Activated CD4-positive, alpha-beta T cell treated with anti-CD3 and anti-CD28 coated beads, Interleukin-2, Interleukin-4, amounts not matched to agents 100 ng/mL and 50 ng/mL, durations not matched to agents 16 hours and 8 hours (primary cell): ENCODE measurements at regions not wholly inside any gene's neighbourhood (a gene's known extent, or its start where the extent isn't known, plus 50 kb on each side); places are given as distances from the start of the nearest gene placed in this dataset.
"Not testable (repeated sequence)": the region's sequence is repeated elsewhere in the genome, so short reads cannot be mapped to it uniquely, and the experiment has no call there.

Experiments
- DNase-seq: peaks from one replicate; pipeline ENCODE4 v3.0.0-alpha.2; 2020; ENCODE audit warnings: low spot score

DNA sequence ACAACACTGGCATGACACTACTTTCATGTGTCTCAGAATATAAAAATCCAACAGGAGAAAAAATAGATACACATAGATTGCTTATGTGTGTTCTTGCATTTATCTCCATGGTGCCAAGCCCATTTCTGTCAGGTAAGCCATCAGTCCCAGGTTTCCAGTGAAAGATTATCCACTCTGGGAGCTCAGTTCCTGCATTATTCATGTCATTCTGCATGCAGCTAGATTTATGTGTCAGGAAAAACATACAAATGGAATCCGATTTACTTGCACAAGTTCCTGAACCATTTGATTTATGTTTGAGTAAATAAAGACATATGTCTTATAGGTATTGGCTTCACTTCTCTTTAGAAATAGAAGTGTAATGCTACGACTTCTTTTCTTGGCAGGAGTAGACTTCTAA lies 569.7 kb downstream of the KCNJ2 start:
- DNase-seq = no peak

DNA sequence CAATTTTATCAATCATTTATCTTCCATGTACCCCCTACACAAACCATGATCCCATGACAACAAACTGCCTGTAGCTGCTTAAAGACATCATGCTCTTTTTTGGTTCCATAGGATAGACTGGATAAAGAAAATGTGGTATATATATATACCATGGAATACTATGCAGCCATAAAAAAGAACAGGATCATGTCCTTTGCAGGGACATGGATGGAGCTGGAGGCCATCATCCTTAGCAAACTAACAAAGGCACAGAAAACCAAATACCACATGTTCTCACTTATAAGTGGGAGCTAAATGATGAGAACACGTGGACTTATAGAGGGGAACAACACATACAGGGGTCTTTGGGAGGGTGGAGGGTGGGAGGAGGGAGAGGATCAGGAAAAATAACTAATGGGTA lies 577.2 kb downstream of the KCNJ2 start:
- not testable (repeated sequence) for DNase-seq

DNA sequence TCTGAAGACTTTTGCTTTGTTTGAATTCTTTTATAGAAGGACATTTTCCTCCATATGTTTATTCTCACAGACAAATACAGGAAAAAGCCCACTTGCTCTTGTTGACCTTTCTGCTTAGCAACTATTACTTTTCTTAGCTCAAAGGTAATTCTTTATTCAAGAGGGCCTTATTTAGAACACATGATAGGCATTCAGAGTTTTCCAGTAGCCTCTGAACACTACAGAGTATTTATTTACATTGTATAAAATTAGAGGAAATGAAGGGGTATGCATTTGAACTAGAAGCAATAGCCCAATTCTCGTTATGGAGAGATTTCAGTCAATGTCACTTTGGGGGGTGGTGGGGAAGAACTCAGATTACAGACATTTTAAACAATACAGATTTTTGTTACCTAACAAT lies 581.7 kb downstream of the KCNJ2 start:
- DNase-seq = no peak

DNA sequence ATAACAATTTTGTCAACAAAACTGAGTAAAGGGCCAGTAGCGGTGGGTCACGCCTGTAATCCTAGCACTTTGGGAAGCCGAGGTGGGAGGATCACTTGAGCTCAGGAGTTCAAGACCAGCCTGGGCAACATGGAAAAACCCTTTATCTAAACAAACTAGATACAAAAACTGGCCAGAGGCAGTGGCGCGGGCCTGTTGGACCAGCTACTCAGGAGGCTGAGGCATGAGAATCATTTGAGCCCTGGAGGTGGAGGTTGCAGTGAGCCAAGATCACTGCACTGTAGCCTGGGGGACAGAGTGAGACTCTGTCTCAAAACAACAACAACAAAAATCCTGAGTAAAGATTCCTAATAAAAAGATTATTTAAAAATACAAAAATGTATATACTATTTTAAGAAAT lies 583.1 kb downstream of the KCNJ2 start:
- not testable (repeated sequence) for DNase-seq

DNA sequence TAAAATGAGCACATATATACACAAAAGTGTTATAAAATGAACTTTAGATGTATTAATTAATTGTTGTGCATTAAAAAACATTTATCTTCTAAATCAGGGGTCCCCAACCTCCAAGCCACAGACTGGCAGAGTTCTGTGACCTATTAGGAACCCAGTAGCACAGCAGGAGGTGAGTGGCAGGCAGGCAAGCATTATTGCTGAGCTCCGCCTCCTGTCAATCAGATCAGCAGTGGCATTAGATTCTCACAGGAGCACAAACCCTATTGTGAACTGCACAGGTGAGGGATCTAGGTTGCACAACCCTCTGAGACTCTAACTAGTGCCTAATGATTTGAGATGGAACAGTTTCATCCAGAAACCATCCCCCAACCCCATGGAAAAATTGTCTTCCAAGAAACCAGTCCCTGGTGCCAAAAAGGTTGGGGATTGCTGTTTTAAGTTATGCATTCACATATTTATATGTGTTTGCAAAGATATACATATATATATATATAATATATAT lies 583.7 kb downstream of the KCNJ2 start:
- DNase-seq = no peak

DNA sequence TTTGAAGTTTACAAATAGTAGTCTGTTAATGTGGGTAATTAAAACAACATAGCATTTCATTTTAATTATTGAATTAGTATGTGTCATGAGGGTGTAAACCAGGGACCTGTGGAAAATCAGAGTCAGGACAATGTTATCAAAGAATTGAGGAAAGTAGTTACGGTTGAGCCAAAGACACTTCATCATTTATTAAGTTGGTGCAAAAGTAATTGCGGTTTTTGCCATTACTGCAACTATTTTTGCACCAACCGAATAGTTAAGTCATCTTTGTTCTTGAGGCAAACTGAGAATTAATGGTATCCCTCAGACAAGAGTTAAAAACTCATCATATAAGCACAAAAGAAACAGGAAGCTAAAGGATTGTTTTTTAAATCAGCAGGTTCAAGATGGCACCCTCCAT lies 593.7 kb downstream of the KCNJ2 start:
- DNase-seq = no peak

DNA sequence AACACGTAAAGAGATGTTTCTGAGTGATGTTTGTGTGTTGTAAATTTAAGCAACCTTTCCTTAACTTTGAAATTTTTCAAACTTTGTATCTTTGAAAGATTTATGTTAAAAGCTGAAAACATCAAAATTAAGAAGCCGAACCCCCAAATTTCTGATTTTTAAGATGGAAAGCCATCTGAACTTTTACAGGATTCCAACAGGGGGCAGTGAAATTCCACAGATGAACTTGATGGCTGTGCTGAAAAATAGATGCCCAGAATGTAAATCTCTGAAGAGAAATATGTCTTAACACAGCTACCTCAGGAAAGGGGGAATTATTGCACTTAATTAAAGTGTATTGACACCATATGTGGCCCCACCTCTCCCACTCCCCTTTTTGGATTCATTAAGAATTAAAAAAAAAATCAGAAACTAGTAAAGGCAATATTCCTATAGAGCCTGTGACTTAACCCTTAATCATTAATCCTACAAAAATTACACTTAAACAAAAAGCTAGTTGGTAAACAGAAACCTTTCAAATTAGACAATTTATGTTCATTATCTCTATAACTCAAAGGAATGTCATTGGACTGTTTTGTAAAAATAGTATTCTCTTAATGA lies 597.9 kb downstream of the KCNJ2 start:
- peak; percentile 9 for DNase-seq

DNA sequence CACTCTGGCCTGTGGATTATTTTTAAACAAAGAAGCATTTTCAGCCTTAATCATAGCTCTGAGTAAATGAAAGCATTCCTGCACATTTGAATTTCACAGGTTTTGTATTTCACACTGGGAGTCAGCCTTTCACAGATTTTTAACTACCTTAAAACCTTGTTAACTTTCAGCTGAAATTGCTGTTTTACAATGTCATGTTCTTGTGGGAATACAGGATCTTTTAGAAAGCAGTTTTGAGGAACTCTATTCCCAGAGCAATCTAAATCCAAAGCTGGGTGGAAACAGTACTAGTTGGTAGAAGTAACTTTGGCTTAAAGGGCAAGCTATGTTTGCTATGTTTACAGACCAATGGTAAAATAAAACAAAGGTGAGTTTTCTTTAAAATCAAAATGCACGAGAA lies 600.6 kb downstream of the KCNJ2 start:
- DNase-seq = no peak

DNA sequence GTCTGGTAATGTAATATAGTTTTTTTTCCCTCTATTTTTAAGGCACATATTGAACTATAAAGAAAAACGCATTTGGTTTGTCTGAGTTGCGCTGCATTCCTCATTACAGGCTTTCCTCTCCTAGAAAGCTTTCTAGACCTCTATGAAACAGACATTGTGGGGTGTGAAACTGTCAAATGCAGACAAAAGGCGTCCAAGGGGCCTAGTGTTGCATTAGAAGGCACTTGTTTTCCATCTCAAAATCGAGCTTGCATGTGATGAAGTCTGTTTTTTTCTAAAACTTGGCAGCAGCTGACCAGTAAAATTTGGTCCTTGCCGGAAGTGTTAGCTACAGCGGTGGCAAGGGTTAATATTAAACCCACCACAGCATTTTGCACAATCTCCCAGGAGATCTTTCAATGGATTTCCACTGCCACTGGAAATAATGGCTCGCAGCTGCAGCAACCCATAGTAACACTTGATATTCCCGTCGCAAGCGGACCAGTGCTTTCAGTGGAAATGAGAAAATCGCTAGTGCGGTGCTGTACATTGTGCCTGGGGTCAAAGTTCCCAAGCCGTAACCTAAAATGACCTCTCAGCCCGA lies 602.6 kb downstream of the KCNJ2 start:
- DNase-seq = no peak

DNA sequence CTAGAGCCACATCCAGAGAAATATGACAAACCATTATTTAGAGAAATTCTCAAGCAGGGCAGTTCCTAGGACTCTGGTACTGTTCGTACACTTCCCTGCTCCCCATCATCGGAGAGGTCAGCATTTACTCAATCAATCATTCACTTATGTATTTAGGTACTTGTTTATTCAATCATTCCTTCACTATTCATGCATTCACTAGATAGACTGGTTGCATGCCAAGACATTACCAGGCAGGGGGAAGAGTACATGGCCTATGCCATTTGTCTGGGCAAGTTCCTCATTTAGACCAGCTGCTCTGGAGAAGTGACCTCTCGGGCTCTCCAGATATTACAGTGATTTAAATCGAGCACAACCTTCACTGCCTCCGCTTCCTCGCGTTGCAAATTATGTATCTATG lies 603.4 kb downstream of the KCNJ2 start:
- DNase-seq = no peak

DNA sequence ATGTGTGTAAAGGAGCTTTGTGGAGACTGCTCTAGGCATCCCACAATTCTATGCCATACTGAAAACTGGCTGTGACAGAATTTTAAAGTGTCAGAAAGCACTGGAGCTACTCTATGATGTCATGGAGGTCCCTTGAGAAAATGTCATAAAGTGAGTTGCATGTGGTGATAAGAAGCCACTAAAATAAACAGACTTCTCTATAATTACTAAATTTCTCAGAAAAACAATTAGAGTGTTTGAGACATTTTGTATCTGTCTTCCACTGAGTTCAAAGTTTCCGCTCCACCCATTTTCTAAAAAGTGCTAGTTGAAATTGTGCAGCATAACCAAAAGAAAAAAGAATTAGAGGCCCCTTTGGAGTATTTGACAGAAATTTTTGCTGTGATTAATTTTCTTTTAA lies 603.9 kb downstream of the KCNJ2 start:
- DNase-seq = no peak

DNA sequence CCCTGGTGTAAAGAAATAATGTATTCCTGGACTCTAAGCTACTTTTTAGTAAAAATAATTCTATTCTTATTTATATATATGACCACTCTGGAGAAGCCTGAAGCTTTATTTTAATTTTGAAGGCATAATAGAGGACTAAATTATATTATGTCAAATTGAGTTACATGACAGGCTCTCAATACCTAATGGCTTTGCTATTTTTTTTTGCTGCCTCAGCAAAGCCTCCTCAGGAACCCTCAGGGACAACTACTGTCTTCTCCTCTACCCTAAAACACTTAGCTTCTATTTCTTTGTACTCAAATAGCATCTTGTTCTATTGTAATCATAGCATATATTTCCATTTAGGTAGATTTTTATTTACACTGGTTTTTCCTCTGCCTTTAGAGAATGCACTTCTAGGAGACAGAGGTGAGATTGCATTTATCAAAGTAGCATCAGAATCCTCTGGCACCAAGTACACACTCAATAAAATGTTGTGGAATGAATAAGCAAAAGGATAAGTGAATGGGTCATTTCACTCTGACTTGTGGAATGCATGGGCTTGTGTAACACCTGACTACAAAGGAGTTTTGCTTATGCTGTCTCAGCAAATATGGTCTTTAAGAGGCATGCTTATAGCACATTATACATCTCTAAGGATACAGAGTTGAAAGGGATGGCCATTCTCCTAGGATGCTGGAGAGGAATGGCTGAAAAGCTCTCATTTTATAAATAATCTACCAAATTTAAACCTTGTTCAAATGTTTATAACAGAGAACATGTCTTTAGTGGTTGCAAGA lies 605.2 kb downstream of the KCNJ2 start:
- DNase-seq = no peak

DNA sequence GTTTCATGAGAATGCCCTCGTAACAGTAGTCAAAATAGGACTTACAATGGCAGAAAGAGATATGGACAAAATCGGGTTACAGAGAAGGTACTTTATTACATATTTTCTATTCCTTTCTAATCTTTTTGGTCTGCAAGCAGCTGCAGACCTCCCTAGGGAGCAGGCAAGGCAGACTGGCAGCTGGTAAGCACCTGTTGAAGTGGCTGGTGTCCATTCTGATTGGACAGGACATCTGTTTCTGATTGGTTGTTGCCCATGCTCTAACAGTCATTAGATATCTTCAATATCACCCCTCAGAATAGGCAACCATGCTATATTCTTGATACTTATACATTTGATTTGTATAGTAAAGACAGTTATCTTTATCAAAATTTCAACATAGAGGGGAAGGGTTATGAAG lies 606.3 kb downstream of the KCNJ2 start:
- DNase-seq = no peak

DNA sequence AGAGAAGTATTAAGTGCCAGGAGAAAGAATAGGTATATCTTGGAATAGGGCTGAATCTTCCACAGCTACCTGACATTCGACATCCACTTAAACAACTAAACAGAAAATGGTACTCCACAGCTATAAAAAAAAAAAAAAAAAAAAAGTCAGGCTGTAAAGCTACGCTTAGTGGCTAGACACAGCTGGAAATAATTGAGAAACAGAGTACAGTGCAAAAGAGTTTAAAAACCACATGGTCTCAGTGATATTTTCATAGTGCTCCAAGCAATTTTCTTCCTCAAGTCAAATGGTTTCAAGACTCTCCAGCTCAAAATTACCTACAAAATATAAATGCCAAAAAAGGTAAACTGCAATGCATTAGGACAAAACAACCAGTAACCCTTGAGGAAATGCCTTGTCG lies 607.1 kb downstream of the KCNJ2 start:
- DNase-seq = no peak

DNA sequence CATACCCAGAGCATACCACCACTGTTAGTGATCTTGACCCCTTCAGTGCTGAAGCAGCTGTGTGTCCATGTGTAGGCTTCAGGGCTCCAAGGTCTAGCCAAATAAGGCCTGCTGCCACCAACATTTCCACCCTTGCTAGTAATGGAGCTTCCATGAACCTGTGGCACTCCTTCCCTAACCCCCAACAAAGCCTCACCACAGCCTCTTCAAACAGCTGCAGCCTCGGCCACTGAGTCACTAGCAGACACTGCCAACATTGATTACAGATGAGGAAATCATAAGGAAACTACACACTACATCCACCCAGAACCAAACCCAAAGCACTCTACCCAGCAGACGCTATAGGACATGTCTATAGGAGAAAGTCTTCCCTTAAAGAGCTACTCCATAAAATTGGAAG lies 610.7 kb downstream of the KCNJ2 start:
- no peak for DNase-seq

DNA sequence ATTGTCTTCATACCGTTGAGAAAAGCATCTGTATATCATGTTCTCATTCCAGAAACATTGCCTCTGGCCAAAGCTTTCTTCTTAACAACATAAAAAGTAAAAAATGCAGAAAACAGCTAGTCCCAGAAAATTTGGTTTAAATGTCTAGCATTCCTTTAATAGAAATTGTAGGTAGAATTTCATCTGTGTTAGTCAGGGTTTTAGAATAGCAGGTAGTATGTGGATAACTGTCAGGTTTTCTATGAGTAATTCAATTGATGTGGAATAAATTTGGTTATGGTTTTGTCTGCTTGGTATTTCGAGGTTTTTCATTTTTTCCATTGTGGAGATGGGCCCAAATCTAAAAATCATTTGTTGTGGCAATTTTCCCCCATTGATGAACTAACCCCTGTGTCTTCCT lies 616.7 kb downstream of the KCNJ2 start:
- no peak for DNase-seq

DNA sequence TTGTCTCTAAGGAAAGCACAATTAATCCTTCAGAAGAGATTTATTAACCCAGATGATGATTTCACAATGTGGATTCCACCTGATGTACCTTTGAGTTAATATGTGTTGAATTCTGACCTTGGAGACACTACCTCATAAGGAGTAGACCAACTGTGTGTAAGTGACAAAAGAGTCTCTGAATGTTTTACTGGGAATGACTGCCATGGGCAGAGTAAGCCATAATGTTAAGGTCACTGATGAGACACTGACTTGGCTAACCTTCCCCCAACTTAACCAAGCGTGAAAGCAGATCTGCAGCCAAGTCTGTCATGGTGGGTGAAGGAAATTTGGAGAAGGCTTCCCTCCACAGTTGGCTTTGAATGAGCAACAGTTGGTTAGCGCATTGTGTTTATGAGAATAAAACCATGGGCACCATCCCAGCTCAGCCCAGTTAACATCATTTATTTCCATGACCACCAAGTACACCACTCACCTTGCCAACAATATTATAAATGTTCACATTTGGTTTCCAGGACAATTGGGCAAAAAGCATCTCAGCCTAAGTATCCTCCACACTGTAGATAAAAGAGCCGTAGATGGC lies 618.5 kb downstream of the KCNJ2 start:
- DNase-seq = no peak

DNA sequence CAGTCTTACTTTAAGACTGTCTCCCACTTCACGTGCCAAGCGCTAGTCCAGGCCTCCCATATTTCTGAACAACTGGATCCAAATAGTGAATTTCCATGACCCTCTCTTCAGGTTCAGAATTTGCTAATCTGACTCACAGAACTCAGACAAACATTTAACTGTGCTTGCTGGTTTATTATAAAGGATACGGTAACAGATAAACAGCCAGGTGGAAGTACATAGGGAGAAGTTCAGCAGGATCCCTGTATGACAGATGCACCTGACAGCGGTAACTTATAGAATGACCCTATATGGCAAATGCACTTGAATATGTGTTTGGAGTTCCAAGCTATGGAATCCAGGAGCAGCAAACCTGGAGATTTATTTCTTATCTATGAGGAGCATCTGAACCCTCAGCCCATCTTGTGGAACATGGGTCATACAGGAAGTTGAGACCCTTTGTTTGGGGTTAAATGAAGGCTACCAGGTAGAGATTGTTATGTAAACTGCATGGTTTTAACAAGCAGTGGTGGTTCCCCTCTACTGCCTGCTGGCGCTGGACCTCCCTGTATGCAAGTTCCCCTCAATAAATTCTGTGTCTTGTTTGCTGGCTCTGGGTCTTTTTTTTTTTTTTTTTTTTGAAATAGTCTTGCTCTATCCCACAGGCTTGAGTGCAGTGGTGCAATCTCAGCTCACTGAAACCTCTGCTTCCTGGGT lies 622.6 kb downstream of the KCNJ2 start:
- DNase-seq = no peak

DNA sequence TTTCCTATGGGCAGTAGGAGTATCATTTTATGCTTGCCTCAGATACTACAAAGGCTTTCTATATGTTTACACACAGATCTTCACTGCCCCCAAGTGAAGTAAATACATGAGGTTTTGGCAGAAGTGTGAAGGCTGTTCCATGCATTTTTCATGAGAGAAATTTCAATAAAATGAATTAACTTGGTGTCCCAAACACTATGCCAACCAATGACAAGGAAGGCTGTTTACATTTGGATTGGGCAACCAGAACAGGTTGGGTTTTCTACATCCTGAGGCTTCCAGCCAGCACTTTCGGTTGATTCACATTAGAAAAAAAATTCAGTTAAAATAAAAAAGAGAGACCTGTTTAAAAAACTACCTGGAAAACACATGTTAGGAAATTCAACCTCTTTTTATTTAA lies 625.4 kb downstream of the KCNJ2 start:
- no peak for DNase-seq

DNA sequence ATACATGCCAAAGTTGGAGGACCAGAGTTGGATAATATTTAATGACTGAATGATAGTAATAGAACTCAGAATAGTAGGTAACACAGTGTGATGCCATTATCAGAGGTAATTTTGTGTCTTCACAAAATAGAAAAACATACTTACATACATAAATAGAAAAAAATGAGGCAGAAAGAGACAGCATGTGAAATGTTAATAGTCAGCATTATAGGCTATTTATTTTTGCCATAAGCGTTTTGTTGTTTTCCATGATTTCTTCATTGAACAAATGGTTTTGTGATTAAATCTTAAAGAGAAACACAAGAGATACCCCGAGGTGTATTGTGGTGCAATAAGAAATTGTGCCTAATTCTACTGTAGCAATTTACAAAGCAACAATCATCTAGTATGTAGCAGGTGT lies 626.3 kb downstream of the KCNJ2 start:
- DNase-seq = no peak

DNA sequence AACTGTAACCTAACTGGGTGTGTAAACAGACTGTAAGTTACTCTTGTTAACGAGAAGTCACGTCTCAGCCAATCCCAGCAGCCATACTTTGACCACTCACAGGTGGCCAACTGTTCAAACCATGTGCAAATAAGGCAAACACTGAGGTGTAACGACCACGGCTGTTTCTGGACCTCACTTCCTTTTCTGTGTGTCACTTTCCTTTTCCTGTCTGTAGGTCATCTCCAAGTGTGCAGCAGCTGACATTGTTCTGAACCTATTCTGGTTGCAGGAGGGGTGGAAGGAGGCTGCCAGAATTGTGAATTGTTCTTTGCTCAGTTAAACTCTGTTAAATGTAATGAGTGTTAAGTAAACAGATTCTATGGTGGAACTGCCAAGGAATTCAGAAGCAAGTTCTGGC lies 627.4 kb downstream of the KCNJ2 start:
- DNase-seq = no peak

DNA sequence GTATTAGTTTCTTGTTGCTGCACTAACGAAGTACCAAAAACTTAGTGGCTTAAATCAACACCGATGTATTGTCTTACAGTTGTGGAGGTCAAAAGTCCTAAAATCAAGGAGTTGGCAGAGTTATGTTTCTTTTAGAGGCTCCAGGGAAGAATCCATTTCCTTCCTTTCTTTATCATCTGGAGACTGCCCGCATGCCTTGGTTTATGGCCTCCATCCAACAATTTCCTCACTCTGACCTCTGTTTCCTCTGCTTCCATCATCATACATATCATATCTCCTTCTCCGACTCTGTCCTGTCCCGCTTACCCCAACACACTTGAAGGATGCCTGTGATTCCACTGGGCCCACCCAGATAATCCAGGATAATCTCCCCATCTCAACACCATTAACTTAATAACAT lies 627.8 kb downstream of the KCNJ2 start:
- no peak for DNase-seq

DNA sequence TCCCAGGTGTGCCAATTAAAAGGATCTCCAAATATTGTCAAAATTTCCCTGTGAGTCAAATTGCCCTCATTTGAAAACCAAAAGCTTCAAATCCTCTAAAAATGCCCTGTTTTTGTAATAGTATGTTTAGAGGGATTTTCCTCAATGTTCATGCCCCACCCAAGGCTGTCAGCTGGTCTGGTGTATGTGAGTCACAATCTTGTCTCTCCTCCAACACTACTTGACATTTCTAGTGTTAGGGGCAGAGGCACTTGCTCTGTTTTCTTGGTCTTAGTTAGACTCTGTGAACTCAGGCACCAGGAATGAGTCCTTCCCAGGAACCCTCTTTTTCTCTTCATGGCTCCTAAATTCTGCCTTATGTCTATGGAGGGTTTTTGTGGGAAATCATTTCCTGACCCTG lies 634.8 kb downstream of the KCNJ2 start:
- DNase-seq = no peak
